ENCODE measurements at regions not wholly inside any gene's neighbourhood (a gene's known extent, or its start where the extent isn't known, plus 50 kb on each side); places are given as distances from the start of the nearest gene placed in this dataset.

DNA sequence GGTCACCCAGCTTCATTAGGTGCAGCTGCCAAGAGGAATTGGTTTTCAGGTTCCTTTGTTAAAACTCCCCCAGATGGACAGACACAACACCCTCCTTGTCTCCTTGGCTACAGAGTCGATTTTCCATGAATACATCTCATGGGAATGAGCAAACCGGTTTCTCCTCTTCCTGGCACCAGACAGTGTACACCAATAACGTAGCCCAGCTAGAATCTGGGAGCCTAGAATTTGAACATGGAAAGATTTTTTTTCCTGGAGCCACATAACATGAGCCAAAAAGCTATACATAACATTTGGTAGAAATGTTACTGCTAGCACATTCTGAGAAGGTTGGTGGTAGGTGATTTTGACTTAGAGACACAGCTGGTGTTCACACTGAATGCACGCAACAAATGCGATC, 62.9 kb upstream of the SLC34A2 start:
- Histone ChIP-seq H3K9me3 (ENCODE audit: control insufficient read depth, low read length) (peaks cover 3% of the 10 kb centered on the region), H3K4me1 (ENCODE audit: control insufficient read depth, insufficient read depth, low read length) (peaks cover under 1% of the 10 kb centered on the region), H3K36me3 (ENCODE audit: control insufficient read depth, insufficient read depth, low read length) (no peaks in the 10 kb centered on the region), H3K27me3 (ENCODE audit: control insufficient read depth, insufficient read depth, low read length, poor library complexity, severe bottlenecking) (no peaks in the 10 kb centered on the region), H3K4me3 (ENCODE audit: insufficient read depth, low read depth, low read length) (no peak overlapping the region), H3K27ac (ENCODE audit: insufficient read depth, low read depth, low read length, poor library complexity, severe bottlenecking) (no peak overlapping the region)
- 92 to 96% methylated on average over 5 of the region's 5 CpGs for WGBS, 2 experiments
